ENCODE measurements at regions not wholly inside any gene's neighbourhood (a gene's known extent, or its start where the extent isn't known, plus 50 kb on each side); places are given as distances from the start of the nearest gene placed in this dataset.

GRCh38 chr10:61606959-61607907, 55.5 kb upstream of the CABCOCO1 start:
- TF ChIP-seq CTCF (IDR thresholded peaks at IDR 0.05; ENCODE audit: insufficient read depth, low read depth, low read length): peak; percentile 55
- no peak for TF ChIP-seq EZH2 (IDR thresholded peaks at IDR 0.05; ENCODE audit: insufficient read depth, low read length)

Data from astrocyte (in vitro differentiated cells and primary cell).